ENCODE measurements at regions not wholly inside any gene's neighbourhood (a gene's known extent, or its start where the extent isn't known, plus 50 kb on each side); places are given as distances from the start of the nearest gene placed in this dataset.

DNA sequence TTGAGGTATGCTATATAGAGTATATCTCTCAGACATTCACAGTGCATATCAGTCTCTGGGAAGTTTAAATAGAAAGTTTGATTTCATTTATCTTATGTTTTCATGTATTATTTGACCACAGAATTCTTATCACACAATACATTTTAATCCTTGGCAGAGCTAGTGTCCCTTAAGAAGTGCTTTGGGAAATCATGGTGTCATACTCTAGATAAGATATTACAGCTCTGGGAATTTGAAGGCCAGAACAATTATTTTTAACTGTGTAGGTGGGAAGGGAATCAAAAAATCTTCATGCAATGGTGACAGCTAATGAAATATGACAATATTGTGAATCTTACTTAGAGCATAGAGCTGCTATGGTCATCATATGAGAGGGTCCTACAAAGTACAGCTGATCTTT is 451.3 kb upstream of the FAM98A start:
- TF ChIP-seq EZH2 (IDR thresholded peaks at IDR 0.05; ENCODE audit: low read length, unreplicated experiment) = no peak
- TF ChIP-seq, protein P1, sequence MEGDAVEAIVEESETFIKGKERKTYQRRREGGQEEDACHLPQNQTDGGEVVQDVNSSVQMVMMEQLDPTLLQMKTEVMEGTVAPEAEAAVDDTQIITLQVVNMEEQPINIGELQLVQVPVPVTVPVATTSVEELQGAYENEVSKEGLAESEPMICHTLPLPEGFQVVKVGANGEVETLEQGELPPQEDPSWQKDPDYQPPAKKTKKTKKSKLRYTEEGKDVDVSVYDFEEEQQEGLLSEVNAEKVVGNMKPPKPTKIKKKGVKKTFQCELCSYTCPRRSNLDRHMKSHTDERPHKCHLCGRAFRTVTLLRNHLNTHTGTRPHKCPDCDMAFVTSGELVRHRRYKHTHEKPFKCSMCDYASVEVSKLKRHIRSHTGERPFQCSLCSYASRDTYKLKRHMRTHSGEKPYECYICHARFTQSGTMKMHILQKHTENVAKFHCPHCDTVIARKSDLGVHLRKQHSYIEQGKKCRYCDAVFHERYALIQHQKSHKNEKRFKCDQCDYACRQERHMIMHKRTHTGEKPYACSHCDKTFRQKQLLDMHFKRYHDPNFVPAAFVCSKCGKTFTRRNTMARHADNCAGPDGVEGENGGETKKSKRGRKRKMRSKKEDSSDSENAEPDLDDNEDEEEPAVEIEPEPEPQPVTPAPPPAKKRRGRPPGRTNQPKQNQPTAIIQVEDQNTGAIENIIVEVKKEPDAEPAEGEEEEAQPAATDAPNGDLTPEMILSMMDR (conservative IDR thresholded peaks at IDR 0.05; ENCODE audit: low read depth, low read length) = no peak
